ENCODE measurements at regions not wholly inside any gene's neighbourhood (a gene's known extent, or its start where the extent isn't known, plus 50 kb on each side); places are given as distances from the start of the nearest gene placed in this dataset.

- Histone ChIP-seq H2BK12ac (ENCODE audit: low read depth, low read length) (no peak overlapping the region), H3K4me2 (ENCODE audit: insufficient read depth in 1 of 2, low read depth in 2 of 2, low read length in 2 of 2) (no peak overlapping the region), H3K27ac (ENCODE audit: low read depth, low read length) (no peak overlapping the region), H2AFZ (ENCODE audit: low read length) (no peak overlapping the region), H3K4me3 (ENCODE audit: extremely low read depth in 1 of 4, insufficient read depth in 2 of 4, low read depth in 3 of 4, low read length in 4 of 4) (no peak overlapping the region), H3K4ac (replicated peaks; ENCODE audit: insufficient read length, low read depth, low read length) (no peak overlapping the region), H3K4me1 (replicated peaks in 1 of 4; ENCODE audit: control insufficient read depth in 3 of 4, insufficient read depth in 4 of 4, low read length in 3 of 4) (peaks cover 0 to 10% (median 1%) of the 10 kb centered on the region in 4 experiments; a peak in 4 of 7 replicates), H4K20me1 (replicated peaks in 1 of 2; ENCODE audit: control insufficient read depth in 1 of 2, insufficient read depth in 2 of 2, low read length in 2 of 2) (no peaks in the 10 kb centered on the region), H3K36me3 (ENCODE audit: control insufficient read depth in 2 of 4, insufficient read depth in 4 of 4, low read length in 3 of 4) (no peaks in the 10 kb centered on the region), H2BK5ac (ENCODE audit: low read depth, low read length) (no peak overlapping the region), H2BK20ac (ENCODE audit: low read length) (no peak overlapping the region), H4K5ac (ENCODE audit: insufficient read length, low read depth, low read length) (no peak overlapping the region), H3K56ac (replicated peaks; ENCODE audit: insufficient read length, low read depth, low read length) (no peak overlapping the region), H3K79me2 (ENCODE audit: control insufficient read depth in 1 of 2, insufficient read depth in 2 of 2, low read length in 2 of 2) (peaks cover 0 to 10% of the 10 kb centered on the region in 2 experiments; a peak in 2 of 4 replicates), H4K8ac (ENCODE audit: extremely low read depth, insufficient read depth, low read length) (no peak overlapping the region), H2BK15ac (ENCODE audit: low read length) (no peak overlapping the region), H2AK5ac (ENCODE audit: low read depth, low read length) (no peak overlapping the region), H2BK120ac (replicated peaks; ENCODE audit: low read depth, low read length) (no peak overlapping the region), H3K18ac (ENCODE audit: extremely low read depth, low read length) (no peak overlapping the region), H3K23ac (ENCODE audit: insufficient read length) (no peak overlapping the region), H4K91ac (replicated peaks; ENCODE audit: insufficient read length, low read length) (no peak overlapping the region), H3K27me3 (replicated peaks in 1 of 4; ENCODE audit: control insufficient read depth in 3 of 4, extremely low read depth in 1 of 4, insufficient read depth in 3 of 4, low read length in 3 of 4) (peaks cover 0 to 6% (median 2%) of the 10 kb centered on the region in 4 experiments; a peak in 3 of 7 replicates), H3K23me2 (ENCODE audit: low read depth, low read length) (no peaks in the 10 kb centered on the region), H3K14ac (ENCODE audit: insufficient read length) (no peak overlapping the region), H3K9ac (replicated peaks in 1 of 4; ENCODE audit: extremely low read depth in 1 of 4, low read depth in 3 of 4, low read length in 3 of 4) (no peak overlapping the region), H3K79me1 (ENCODE audit: low read depth, low read length) (no peaks in the 10 kb centered on the region), H3K9me3 (ENCODE audit: insufficient read depth in 2 of 2, low read depth in 1 of 2, low read length in 1 of 2) (peaks cover 0 to 8% of the 10 kb centered on the region in 2 experiments; a peak in 1 of 4 replicates)
- FAIRE-seq: no peak
- 94% methylated on average over 12 of the region's 12 CpGs; no CpG with 5 or more reads in 1 of the 2 experiments for WGBS, 2 experiments (ENCODE audit: extremely low coverage in 1 of 2, insufficient coverage in 1 of 2, insufficient read length in 1 of 2, insufficient replicate concordance in 2 of 2, low coverage in 1 of 2, low lambda C conversion rate in 2 of 2, missing lambda C conversion rate in 1 of 2)
- CTCF ChIA-PET (ENCODE audit: partially characterized antibody): interaction anchor here (0.6 to 1.6 kb wide), 3 partner anchors 53 to 305 kb away, joined by 3 to 4 read pairs (median 3); no protein-coding TSS in a partner anchor
- DNase-seq (ENCODE audit: low read depth in 1 of 2, low spot score in 2 of 2): no peak
- TF ChIP-seq RNF2 (IDR thresholded peaks at IDR 0.05; ENCODE audit: borderline replicate concordance, low read depth, low read length, missing control alignments, poor library complexity, severe bottlenecking) (no peak), SIRT6 (IDR thresholded peaks at IDR 0.05; ENCODE audit: low read length) (no peak), HDAC6 (IDR thresholded peaks at IDR 0.05; ENCODE audit: low read depth, low read length) (no peak), CEBPB (IDR thresholded peaks at IDR 0.05; ENCODE audit: low read depth, low read length) (no peak), TEAD4 (IDR thresholded peaks at IDR 0.05; ENCODE audit: low read depth, low read length) (no peak), KDM4A (IDR thresholded peaks at IDR 0.05; ENCODE audit: low read depth, low read length, severe bottlenecking) (no peak), JUN (IDR thresholded peaks at IDR 0.05; ENCODE audit: low read depth, low read length) (no peak), CBX8 (IDR thresholded peaks at IDR 0.05; ENCODE audit: borderline replicate concordance, low read depth, low read length) (no peak), SRF (IDR thresholded peaks at IDR 0.05; ENCODE audit: low read depth, low read length) (no peak), SUZ12 (IDR thresholded peaks at IDR 0.05; ENCODE audit: low read length) (no peak), KDM5A (IDR thresholded peaks at IDR 0.05; ENCODE audit: low read length) (no peak)
- TF ChIP-seq, protein P1, sequence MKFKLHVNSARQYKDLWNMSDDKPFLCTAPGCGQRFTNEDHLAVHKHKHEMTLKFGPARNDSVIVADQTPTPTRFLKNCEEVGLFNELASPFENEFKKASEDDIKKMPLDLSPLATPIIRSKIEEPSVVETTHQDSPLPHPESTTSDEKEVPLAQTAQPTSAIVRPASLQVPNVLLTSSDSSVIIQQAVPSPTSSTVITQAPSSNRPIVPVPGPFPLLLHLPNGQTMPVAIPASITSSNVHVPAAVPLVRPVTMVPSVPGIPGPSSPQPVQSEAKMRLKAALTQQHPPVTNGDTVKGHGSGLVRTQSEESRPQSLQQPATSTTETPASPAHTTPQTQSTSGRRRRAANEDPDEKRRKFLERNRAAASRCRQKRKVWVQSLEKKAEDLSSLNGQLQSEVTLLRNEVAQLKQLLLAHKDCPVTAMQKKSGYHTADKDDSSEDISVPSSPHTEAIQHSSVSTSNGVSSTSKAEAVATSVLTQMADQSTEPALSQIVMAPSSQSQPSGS (IDR thresholded peaks at IDR 0.05; ENCODE audit: low read length): no peak
- POLR2A ChIA-PET (ENCODE audit: partially characterized antibody): no interaction called here
Observed at GRCh38 chr4:186891859-186892486, 168.3 kb upstream of the FAT1 start.

Data from H1 (cell line).